ENCODE measurements at regions not wholly inside any gene's neighbourhood (a gene's known extent, or its start where the extent isn't known, plus 50 kb on each side); places are given as distances from the start of the nearest gene placed in this dataset.

- no peak for ATAC-seq
- no peak overlapping the region for H3K27ac Mint-ChIP-seq
- H3K36me3 Mint-ChIP-seq, result no peaks in the 10 kb centered on the region
- H3K4me1 Mint-ChIP-seq, result no peaks in the 10 kb centered on the region
- peaks cover 16% of the 10 kb centered on the region for H3K9me3 Mint-ChIP-seq
- H3K4me3 Mint-ChIP-seq, result no peak overlapping the region
- H3K27me3 Mint-ChIP-seq, result no peaks in the 10 kb centered on the region
Measured at GRCh38 chr5:4230471-4230785, 634.8 kb downstream of the IRX1 start.

DNA sequence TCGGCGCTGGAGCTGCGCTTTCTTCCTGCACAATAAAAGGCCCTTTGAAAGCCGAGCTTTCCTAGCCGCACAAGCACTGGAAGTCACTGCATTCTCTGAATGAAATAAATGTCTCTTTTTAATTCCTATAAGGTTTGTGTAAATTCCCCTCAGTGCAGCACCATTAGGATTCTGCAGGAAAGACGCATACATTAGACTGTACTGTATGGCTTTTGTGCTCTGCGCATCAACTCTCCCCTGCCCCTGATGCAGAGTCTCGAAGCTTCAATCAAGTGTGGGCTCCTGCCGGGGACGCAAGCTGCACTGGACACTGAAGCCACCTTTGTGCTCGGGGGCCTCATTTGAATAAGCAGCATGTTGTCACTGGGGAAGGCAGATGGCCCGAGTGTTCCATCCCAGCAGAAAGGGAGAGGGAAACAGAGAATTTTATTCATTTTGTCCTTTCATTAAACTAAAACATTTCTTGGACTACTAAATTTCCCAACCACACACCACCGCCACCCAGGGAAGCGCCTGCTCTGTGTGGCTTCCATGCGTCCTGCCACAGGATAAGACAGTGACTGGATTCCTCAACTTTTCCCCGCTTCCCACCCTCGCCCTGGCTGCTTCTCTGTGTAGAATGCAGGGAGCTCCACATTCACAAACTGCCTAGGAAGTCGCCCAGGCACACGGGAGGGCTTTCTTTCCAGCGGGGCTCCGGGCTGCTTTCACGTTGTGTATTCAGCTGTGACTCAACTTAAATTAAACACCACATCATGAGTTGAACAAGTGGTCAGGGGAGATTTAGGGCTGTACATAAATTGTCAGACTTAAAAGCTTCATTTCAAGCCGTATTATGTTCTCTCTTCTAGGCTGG, 635.4 kb downstream of the IRX1 start:
- Mint-ChIP-seq H3K36me3 (no peaks in the 10 kb centered on the region), H3K27me3 (no peaks in the 10 kb centered on the region), H3K4me1 (no peaks in the 10 kb centered on the region), H3K27ac (no peak overlapping the region), H3K4me3 (no peak overlapping the region), H3K9me3 (peaks cover 16% of the 10 kb centered on the region)
- no peak for ATAC-seq

GRCh38 chr5:4232084-4232483, 636.5 kb downstream of the IRX1 start:
- Mint-ChIP-seq H3K4me3 (no peak overlapping the region), H3K9me3 (peaks cover 14% of the 10 kb centered on the region), H3K4me1 (no peaks in the 10 kb centered on the region), H3K27ac (no peak overlapping the region), H3K27me3 (no peaks in the 10 kb centered on the region), H3K36me3 (no peaks in the 10 kb centered on the region)
- no peak for ATAC-seq

- no peaks in the 10 kb centered on the region for H3K36me3 Mint-ChIP-seq
- peaks cover 20% of the 10 kb centered on the region for H3K9me3 Mint-ChIP-seq
- no peaks in the 10 kb centered on the region for H3K4me1 Mint-ChIP-seq
Measured at GRCh38 chr5:4233671-4234070, 638.0 kb downstream of the IRX1 start.

GRCh38 chr5:4243479-4244264, 648.0 kb downstream of the IRX1 start:
- Mint-ChIP-seq H3K4me3 (no peak overlapping the region), H3K9me3 (peaks cover 15% of the 10 kb centered on the region), H3K27ac (no peak overlapping the region), H3K36me3 (no peaks in the 10 kb centered on the region), H3K4me1 (no peaks in the 10 kb centered on the region), H3K27me3 (no peaks in the 10 kb centered on the region)
- ATAC-seq, result no peak

More at GRCh38 chr5:4233671-4234070, 638.0 kb downstream of the IRX1 start:
- H3K4me3 Mint-ChIP-seq, result no peak overlapping the region
- H3K27ac Mint-ChIP-seq, result no peak overlapping the region
- no peaks in the 10 kb centered on the region for H3K27me3 Mint-ChIP-seq
- ATAC-seq, result no peak

DNA sequence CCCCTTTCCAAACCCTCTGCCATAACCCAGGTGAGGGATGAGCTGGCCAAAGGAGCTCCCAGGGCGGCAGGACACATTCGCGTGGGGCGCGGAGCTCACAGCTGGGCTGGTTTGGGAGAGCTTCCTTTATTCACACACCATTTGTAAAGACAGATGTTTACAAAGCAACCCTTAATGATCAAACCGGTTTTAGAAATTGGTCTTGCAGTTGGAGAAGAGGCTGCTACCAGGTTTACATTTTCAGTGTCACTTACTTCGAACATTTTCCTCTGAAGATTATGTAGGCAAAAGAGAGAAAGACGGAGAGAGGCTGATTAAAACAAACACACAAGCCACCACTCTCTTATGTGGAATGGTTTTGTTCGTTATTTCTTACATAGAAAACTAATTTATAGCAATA, 648.7 kb downstream of the IRX1 start:
- no peaks in the 10 kb centered on the region for H3K4me1 Mint-ChIP-seq
- H3K9me3 Mint-ChIP-seq, result peaks cover 15% of the 10 kb centered on the region
- no peak overlapping the region for H3K4me3 Mint-ChIP-seq
- H3K27ac Mint-ChIP-seq, result no peak overlapping the region
- no peaks in the 10 kb centered on the region for H3K27me3 Mint-ChIP-seq
- no peak for ATAC-seq
- H3K36me3 Mint-ChIP-seq, result no peaks in the 10 kb centered on the region

DNA sequence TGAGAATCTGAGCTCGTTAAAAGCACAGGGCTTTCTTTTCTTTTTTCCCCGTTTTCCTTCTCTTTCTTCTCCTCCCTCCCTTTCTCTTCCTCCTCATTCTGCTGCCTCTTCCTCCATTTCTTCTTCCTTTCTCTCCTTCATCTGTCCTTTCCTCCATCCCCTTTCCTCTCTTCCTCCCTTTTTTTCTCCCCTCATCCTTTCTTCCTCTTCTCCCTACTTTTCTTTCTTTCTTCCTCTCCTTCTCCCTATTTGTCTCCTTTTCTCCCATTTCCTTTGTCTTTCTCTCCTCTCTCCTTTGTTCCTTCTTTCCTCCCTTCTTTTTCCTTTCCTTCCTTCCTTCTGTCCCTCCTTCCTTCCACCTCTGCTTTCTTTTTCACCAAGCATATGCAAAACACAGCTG, 649.4 kb downstream of the IRX1 start:
- H3K9me3 Mint-ChIP-seq, result peaks cover 15% of the 10 kb centered on the region
- no peak overlapping the region for H3K27ac Mint-ChIP-seq
- no peaks in the 10 kb centered on the region for H3K36me3 Mint-ChIP-seq
- no peak overlapping the region for H3K4me3 Mint-ChIP-seq
- no peaks in the 10 kb centered on the region for H3K27me3 Mint-ChIP-seq
- no peaks in the 10 kb centered on the region for H3K4me1 Mint-ChIP-seq
- no peak for ATAC-seq

- Mint-ChIP-seq H3K36me3 (no peaks in the 10 kb centered on the region), H3K4me1 (no peaks in the 10 kb centered on the region), H3K27ac (no peak overlapping the region), H3K27me3 (no peaks in the 10 kb centered on the region), H3K4me3 (no peak overlapping the region), H3K9me3 (peaks cover 15% of the 10 kb centered on the region)
- ATAC-seq, result no peak
Measured at GRCh38 chr5:4245511-4245910, 649.9 kb downstream of the IRX1 start.

DNA sequence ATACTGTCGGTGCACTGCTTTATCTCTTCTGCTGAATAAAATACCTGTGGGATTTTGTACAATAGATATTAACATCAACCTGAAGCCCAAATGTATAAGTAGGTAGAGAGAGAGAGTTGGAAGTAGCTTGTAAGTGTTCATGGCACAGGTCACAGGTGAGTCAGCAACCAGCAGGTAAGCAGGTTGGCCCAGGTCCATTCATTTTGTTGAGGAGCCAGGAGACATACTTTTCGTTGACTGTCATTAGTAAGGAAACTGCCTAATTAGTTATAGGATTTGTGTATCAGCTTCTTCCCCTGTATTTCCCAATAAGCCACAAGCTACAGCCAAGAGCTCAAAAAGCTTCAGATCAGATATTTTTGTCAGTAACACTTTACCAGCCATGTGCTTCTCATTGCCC, 650.8 kb downstream of the IRX1 start:
- no peak overlapping the region for H3K27ac Mint-ChIP-seq

DNA sequence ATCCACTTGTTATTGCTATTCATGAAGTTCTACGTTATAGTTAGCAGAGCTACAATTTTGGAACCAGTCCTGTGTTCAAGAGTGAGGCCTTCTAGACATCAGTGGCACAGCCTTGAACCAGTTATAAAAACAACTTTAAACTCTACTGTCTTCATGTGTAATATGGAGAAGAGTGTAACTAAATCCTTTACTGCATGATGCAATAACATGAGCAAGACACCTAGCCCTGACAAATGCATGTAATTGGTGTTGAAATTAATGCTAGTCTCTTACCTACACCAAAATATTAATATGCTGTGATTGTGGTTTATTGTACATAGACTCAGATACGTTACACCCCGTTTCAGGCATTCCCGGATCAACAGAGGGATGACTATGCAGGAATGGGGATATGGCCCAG, 654.6 kb downstream of the IRX1 start:
- Mint-ChIP-seq H3K27ac (no peak overlapping the region), H3K9me3 (peaks cover 17% of the 10 kb centered on the region), H3K36me3 (no peaks in the 10 kb centered on the region), H3K4me1 (no peaks in the 10 kb centered on the region), H3K27me3 (no peaks in the 10 kb centered on the region), H3K4me3 (no peak overlapping the region)
- ATAC-seq, result no peak

More for the DNA sequence above, 650.8 kb downstream of the IRX1 start:
- H3K4me1 Mint-ChIP-seq, result no peaks in the 10 kb centered on the region
- peaks cover 15% of the 10 kb centered on the region for H3K9me3 Mint-ChIP-seq
- H3K27me3 Mint-ChIP-seq, result no peaks in the 10 kb centered on the region
- no peak overlapping the region for H3K4me3 Mint-ChIP-seq
- no peak for ATAC-seq
- no peaks in the 10 kb centered on the region for H3K36me3 Mint-ChIP-seq

- H3K36me3 Mint-ChIP-seq, result no peaks in the 10 kb centered on the region
- H3K27me3 Mint-ChIP-seq, result no peaks in the 10 kb centered on the region
- H3K27ac Mint-ChIP-seq, result no peak overlapping the region
- peaks cover 13% of the 10 kb centered on the region for H3K9me3 Mint-ChIP-seq
- ATAC-seq, result no peak
- H3K4me1 Mint-ChIP-seq, result no peaks in the 10 kb centered on the region
- no peak overlapping the region for H3K4me3 Mint-ChIP-seq
Measured at GRCh38 chr5:4252385-4252784, 656.8 kb downstream of the IRX1 start.

GRCh38 chr5:4254736-4255135, 659.1 kb downstream of the IRX1 start:
- ATAC-seq, result no peak
- no peak overlapping the region for H3K27ac Mint-ChIP-seq
- H3K36me3 Mint-ChIP-seq, result no peaks in the 10 kb centered on the region
- H3K9me3 Mint-ChIP-seq, result peaks cover 9% of the 10 kb centered on the region
- no peaks in the 10 kb centered on the region for H3K27me3 Mint-ChIP-seq
- H3K4me3 Mint-ChIP-seq, result no peak overlapping the region
- no peaks in the 10 kb centered on the region for H3K4me1 Mint-ChIP-seq

GRCh38 chr5:4255441-4255840, 659.8 kb downstream of the IRX1 start:
- Mint-ChIP-seq H3K4me1 (no peaks in the 10 kb centered on the region), H3K9me3 (peaks cover 9% of the 10 kb centered on the region), H3K27ac (no peak overlapping the region), H3K4me3 (no peak overlapping the region), H3K36me3 (no peaks in the 10 kb centered on the region), H3K27me3 (no peaks in the 10 kb centered on the region)
- ATAC-seq, result no peak

DNA sequence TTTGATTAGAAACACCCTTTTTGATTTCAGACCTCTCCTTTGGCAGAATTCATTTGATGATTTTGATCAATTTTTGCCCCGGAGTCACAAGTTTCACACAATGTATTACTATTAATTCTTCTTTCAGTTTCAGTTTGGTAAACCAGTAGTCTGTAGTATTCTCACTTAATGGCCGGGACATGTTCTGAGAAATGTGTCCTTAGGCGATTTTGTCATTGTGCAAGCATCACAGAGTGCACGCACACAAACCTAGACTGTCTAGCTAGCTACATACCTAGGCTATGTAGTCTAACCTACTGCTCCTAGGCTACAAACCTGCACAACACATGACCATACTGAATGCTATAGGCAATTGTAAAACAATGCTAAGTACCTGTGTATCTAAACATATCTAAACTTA, 662.5 kb downstream of the IRX1 start:
- Mint-ChIP-seq H3K27ac (no peak overlapping the region), H3K4me3 (no peak overlapping the region), H3K4me1 (no peaks in the 10 kb centered on the region), H3K36me3 (no peaks in the 10 kb centered on the region), H3K27me3 (no peaks in the 10 kb centered on the region), H3K9me3 (peaks cover 14% of the 10 kb centered on the region)
- ATAC-seq, result no peak

DNA sequence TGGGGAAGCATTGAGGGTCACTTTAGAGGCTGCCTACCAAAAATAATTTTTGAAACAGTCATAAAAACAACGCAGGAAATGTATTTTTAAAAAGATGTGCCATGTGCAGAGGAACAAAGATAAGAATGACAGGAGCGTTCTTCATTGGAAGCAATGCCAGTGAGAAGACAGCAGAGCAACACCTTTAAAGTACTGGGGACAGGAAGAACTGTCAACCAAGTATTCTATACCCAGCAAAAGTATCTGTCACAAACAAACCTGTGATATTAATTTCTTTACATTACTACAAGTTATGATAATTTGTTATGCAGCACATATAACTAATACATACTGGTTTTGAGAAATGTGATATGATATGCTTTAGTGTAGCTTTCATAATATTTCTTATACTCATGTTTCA, 675.6 kb downstream of the IRX1 start:
- ATAC-seq, result no peak
- Mint-ChIP-seq H3K36me3 (no peaks in the 10 kb centered on the region), H3K27ac (no peak overlapping the region), H3K4me3 (no peak overlapping the region), H3K9me3 (peaks cover 21% of the 10 kb centered on the region), H3K27me3 (no peaks in the 10 kb centered on the region), H3K4me1 (no peaks in the 10 kb centered on the region)

DNA sequence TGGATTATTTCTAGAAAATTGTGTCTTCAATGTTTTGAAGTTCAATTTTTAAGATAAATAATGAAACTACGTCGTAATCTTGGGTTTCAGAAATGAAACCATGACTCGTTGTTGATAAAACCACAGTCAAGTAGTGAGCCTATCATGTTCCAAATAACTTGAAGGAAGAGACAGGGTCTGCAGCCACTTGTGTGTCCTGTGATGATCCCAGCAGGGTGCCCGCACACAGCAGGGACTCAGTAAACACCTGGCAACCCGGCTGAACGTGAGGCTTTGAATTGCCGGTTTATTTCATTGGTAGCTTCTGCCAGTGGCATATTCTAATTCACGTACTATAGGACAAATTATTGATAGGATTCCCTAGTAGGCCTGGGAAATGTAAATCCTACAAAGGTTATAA, 679.6 kb downstream of the IRX1 start:
- Mint-ChIP-seq H3K27ac (no peak overlapping the region), H3K9me3 (peaks cover 16% of the 10 kb centered on the region), H3K4me1 (no peaks in the 10 kb centered on the region), H3K36me3 (no peaks in the 10 kb centered on the region), H3K4me3 (no peak overlapping the region), H3K27me3 (no peaks in the 10 kb centered on the region)
- ATAC-seq, result no peak

All from stimulated activated memory B cell treated with anti-CD40 and anti-IgM and Interleukin-4, amounts not matched to agents 10 μg/mL and 1 μg/mL and 100 μg/mL, for 72 hours (primary cell).